NCI-H748 (cell line): ENCODE measurements at regions not wholly inside any gene's neighbourhood (a gene's known extent, or its start where the extent isn't known, plus 50 kb on each side); places are given as distances from the start of the nearest gene placed in this dataset.

Experiments used
- DNase-seq: peaks from one replicate; lab custom pipeline; 2025; ENCODE audit not compliant: unreplicated experiment; lab: John Stamatoyannopoulos, UW

DNA sequence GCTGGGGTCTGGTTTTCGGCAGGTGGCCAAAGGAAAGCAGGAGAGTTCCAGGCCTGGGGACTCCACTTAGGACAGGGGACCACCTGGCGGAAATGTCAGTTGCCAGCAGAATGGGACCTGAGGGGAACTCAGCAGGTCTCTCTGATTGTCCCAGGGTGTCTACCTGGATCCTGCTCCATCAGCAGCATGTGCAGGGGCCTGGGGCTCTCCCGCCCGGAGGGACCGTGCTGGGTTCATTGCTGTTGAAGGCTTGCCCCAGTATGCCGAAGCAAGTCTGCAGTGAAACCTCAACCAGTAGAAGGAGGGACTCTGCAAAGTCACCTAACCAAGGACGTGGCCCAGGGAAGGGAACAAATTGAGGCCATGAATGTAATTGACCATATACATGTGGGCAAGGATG is 506.5 kb upstream of the MKI67 start:
- DNase-seq, result no peak

DNA sequence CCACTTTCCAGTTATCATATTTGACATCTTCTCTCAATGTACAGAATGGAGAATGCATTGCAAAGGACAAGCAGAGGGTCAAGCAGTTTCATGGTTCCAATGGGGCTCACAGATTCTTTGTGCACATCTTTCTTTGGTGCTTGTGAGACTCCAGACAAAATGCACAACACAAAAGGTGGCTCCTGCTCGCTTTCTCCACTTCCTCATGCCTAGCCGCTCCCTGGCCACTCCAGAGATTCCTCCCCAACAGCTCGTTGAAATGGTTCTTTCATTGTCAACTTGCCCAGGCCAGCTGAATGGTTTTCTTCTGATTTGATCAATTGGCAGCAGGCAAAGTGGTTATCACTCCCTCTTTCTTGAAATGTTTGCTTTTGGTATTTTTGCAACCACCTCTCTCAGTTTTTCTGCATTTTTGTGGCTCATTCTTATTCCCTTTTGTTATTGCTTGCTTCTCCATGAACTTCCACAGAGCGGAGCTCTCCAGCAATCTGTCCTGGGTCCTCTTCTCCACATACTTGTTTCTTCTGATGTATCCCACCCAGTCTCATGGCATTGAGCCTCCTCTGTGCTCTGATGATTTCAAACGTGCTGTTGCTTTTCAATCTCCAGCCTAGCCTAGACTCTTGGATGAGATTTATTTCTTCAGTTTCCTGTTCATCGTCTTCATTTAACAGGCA is 507.8 kb upstream of the MKI67 start:
- peak; percentile 48 for DNase-seq

DNA sequence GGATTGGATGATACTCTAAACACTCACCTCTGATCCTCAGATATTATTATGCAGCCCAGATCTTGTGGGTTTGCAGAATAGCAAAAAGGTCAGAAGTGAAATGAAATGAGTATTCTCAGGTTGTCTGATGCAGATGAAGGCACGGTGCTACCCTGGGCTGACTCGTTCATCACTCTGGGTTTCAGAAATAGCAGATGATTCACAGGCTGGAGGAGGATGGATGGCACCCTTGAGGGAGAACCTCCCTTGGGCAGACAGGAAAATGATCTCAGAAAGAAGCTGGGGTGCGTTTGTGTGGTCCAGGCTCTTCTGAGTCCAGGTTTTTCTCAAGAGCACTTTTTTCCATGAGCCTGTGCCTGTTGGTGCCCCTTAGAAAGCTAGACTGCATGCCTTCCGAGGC is 515.8 kb upstream of the MKI67 start:
- no peak for DNase-seq

DNA sequence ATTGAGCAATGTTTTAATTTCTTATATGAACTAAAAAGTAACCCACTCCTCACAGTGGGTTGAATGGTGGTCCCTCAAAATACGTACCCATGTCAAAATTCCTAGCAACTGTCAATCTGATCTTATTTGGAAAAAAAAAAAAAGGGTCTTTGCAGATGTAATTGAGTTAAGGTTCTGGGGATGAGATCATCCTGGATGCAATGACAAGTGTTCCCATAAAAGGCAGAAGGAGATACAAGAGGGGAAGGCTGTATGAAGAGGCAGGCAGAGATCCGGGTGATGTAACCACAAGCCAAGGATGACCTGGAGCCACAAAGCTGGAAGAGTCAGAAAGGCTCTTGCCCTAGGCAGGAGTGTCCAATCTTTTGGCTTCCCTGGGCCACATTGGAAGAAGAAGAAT is 516.3 kb upstream of the MKI67 start:
- DNase-seq, result no peak

DNA sequence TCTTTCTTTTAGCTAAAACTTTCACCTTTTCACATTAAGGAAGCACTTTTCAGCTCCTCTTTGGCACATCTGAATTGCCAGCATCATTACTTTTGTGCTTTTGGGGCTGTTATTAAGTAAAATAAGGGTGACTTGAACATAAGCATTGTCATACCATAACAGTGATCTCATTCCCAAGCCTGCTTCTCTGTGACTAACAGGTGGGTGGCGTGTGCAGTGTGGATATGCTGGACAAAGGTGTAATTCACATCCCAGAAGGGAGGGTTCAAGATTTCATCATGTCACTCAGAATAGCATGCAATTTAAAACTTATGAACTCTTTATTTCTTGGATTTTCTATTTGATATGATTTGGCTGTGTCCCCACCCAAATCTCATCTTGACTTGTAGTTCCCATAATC is 517.4 kb upstream of the MKI67 start:
- DNase-seq, result no peak

DNA sequence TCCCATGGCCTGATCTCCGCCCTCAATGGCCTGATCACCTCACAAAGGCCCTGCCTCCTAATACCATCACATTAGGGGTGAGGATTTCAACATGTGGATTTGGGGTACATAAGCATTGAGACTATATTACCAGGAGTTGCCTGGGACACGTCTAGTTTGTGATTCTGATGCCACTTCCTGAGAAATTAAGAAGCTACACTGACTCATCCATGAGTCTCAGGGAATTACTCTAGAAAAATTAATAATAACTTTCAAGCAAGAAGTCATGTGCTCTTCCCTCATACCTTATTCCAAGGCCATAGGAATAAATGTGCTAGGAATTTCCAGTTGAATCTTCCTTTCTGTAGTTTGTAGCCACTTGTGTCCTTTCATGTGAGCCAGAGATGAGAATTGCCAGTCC is 519.3 kb upstream of the MKI67 start:
- DNase-seq, result no peak

DNA sequence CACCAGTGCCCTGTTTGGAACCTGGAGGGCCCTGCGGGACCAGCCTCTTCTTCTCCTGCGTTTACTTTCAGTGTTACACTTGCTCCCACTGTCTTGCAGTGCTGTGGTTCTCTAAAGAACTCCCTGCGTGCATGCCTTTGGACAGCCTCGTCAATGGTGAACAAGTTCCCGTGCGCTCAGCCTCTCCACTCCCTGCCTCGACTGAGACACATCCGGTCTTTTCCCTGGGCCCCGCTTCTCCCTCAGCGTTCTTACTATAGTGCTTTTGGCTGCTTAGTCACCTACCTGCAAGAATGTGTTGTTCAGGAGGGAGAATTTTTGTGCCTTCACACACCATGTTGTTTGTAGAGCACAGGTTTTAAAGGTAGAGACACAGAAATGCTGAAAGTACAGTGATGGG is 520.7 kb upstream of the MKI67 start:
- no peak for DNase-seq

DNA sequence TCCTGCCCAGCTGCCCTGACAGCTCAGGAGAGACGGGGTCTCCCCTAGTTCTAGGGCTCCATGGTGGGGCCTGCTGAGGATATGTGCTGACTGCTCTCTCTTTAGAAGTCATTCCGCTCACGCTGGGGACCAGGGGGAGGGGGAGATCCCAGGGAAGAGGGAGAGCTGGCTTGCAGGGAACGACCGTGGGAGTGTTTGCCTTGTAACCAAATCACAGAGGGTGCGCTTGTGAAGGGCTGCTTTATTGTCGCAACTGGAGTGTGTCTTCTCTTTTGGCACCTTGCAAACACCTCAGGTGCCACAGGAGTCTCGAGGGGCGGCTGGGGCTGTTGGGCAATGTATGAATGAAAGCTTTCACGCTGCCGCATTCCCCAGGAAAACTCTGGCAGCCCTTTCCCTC is 531.3 kb upstream of the MKI67 start:
- DNase-seq, result no peak

DNA sequence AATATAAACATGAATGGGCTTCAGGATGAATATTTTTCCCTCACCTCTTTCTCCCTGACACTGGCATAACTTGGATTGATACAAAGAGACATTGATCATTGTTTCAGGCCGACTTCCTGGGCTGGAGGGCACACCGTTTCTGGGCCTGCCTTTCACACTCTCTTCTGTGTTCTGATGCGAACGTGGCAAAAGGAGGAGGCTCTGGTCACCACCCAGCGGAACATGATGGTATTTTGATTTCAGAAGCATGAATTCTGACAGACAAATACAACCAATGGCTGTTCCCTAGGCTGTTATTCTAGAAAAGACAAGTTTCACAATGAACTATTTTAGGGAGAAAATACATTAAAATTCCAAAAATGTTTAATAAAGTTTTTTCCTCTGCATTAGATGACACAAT is 534.5 kb upstream of the MKI67 start:
- DNase-seq, result no peak

DNA sequence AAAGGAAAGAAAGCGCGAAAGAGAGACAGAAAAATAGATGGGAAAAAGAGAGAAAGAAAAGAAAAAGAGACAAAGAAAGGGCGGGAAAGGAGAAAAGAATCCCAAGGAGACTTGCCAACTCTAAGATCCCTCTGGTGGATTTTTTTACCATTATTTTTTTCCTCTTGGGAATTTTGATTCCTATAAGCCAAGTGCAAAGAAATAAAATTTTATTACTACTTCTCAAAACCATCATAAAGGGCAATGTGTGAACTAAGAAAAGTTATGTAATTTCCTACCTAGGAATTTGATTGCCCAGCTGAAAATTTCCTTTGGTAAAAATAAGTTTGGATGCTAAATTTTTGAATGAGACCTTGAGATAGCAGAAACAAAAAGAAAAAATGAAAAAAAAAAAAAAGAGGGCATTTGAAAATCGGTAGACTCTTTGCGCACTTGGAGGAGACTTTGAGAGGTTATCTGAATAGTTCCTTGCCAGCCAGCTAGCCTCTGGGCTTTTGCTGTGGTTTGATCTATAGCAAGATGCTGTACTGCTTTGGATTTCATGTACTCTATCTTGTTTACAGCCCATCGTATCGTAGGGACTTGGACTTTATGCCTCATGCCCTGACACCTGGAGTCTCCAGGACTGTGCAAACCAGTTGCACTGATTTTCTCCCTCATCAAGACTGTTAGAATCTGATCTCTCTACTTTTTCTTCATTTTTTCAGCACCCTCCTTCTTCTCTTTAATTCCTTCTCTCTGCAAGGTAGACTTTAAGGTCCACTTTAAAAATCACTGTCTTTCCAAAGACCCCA is 535.4 kb upstream of the MKI67 start:
- no peak for DNase-seq

DNA sequence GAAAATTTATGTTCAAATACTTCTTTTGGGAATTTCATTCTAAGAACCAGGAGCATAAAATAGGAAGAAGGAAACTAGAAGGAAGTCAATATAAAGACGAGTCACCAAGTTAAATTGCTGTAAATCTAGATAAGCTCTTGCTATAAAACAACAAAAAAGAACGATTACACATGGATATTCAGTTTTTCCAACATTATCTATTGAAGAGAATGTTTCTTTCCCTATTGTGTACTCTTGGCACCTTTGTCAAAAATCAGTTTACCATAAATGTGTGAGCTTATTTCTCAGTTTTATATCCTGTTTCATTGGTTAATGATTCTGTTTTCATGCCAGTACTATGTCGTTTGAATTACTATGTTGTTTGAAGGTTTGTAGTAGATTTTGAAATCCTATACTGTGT is 536.3 kb upstream of the MKI67 start:
- DNase-seq, result no peak

DNA sequence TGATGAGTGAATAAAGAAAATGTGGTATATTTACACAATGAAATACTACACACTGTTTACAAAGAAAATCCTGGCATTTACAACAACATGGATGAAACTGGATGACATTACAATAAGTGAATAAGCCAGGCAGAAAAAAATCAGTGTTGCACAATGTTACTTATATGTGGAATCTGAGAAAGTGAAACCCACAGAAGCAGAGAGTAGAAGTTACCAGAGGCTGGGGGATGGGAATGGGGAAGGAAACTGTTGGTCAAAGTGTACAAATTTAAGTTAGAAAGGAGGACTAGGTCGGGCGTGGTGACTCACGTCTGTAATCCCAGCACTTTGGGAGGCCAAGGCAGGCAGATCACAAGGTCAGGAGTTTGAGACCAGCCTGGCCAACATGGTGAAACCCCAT is 538.5 kb upstream of the MKI67 start:
- DNase-seq, result no peak

DNA sequence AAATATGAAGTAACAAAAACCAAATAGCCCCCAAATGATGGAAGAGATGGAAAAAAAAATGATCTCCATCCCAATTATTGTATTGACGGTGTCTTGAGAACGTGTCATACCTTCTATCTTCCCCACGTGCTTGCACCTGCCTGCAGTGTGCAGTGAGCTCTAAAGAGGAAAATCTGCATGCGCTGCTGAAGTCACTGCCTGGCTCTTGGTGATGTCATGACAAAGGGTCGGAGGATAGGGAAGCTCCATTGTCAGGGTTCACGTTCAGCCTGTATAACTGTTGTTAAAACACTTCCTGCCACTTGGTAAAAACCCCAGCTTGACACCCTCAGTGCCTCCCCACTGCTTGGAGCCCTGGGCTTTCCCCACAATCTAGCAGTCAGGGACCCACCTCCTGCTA is 549.2 kb upstream of the MKI67 start:
- no peak for DNase-seq

DNA sequence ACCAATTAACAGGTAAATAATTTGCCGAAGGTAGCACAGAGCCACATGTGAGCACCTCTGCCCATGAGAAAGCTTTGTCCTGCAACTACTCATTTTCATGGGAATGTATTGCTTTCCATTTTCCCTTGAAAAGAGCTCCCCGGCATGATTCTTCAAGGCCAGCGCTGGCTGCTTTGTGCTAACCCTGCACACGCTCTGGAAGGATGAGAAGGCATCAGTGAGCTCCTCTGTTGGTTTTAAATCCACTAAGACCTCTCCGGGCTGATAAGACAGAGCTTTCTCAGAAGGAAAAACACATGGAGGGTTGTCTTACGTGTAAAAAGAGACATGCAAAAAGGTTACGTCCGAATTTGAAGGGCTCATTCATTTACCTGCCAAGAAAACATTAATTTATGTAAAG is 553.9 kb upstream of the MKI67 start:
- DNase-seq, result no peak

DNA sequence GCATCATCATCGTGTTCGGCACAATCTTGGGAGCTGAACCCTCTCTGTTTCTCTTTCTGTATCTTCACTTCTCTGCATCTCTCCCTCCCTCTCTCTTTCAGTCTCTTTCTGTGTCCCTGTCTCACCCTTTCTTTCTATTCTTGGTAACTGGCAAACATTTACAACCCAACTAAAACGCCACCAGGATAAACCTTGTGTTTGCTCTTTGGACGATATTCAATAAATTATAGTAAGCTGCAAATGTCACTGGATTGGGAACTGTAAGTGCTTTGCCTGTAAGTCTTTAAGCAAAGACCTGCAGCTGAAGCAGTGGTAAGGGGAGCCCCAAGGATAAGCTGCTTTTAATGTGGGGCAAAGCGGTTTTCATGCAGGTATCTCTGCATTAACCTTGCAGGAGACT is 558.0 kb upstream of the MKI67 start:
- no peak for DNase-seq

DNA sequence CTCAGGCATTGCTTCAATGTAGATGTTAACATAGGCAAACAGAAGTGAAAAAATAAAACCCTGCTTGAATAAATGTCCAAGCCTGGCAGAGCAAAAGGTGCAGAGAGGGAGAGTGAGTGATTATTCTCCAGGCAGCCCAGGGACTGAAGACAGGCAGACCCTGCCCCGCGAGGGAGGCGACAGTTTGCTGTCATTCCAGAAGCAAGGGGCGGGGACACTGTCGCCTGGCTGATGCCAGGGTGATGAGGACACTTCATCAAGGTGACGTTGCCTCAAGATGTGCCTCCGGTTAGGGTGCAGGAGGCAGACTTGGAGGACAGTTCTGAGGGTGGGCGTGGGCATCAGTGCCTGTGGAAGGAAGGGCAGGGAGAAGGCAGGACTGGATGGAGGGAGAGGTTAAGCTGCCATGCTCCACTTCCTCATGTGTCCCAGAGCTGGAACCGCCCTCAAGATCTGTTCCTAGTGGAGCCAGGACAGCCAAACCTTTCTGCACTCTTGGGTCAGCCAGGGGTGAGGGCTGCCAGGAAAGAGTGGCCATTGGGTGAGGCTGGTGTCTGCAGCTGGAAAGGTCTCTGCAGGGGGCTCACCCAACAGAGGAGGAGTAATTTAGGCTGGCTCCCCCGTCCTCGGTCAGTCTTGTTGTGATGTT is 560.5 kb upstream of the MKI67 start:
- DNase-seq, result no peak

DNA sequence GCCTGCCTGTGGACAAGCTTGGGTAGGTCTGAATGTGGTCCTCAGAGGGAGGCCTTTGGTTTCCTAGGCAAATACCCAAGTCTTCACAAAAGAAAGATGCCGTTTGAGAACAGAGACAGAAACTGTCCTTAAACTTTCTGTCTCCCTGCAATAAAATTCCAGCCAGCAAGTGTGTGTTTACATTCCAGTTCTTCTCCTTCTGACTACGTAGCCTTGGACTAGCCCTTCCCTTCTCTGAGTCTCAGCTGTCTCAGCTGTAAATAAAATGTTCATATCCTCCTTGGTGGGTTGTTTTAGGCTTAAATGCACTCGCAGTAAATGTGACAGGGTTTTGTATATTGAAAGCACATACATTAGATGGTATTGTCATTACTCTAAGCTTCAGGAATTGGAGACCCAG is 561.2 kb upstream of the MKI67 start:
- no peak for DNase-seq

DNA sequence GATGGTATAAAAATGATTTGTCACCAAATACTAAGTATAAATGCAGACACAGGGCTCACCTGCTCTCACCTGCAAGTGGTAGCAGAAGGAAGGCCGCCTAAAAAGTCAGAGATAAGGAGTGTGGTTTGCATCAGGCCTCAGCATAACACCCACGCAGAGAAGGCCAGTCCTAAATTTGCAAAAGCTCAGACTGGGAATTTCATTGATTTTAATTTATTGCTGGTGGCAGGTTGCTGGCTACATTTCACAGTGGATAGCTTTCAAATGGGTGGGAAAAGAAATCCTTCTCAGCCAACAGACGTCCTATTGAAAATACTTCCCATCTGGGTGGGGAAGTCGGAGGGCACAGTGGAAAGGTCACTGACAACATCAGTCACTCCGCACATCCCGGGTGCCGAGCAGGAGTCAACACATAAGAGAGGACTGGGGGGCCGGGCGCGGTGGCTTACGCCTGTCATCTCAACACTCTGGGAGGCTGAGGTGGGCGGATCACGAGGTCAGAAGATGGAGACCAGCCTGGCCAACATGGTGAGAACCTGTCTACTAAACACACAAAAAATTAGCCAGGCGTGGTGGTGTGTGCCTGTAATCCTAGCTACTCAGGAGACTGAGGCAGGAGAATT is 561.8 kb upstream of the MKI67 start:
- DNase-seq, result no peak

DNA sequence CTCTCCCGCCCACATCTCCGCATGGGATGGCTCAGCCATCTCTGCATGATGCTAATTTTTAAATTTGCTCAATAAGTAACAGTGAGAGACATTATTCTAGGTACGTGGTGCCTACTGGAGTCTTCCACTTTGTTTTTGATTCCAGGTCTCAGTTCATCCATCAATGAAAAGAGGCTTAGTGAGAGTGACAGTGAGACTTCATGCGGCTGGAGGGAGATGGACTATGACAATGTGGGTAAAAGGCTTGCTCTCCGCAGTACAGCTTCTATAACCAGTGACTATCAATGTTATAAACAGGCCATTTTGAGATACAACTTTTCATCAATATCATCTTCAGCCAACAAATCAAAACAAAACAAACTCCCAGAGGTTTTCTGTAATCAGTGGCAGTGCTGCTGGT is 563.4 kb upstream of the MKI67 start:
- no peak for DNase-seq

DNA sequence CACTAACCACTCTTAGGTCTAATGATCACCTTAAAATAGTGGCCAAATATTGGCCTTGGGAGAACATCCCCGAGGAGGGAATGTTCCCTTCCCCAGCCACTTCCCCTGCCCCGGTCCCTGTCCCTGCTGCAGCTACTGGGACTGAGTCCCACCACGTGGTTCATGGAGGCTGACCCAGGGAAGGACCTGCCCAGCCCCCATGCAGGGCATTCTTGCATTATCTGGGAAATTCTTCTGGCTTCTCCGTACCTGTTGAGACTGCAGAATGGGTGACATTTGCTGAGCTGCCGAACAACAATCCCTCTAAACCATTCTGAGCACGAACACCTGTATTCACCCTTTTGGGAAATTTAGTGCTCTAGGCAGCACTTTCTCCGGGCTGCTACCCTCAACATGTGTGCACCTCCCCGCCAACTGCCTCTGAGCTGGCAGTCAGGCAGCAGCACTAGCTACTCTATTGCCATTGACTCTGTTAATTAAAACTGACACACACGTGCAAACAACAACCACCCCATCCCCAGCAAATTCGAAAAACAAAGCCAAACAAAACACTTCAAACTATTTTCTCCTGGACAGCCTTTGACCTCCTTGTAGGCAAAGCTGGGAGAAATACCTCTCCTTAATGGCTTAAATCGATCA is 567.4 kb upstream of the MKI67 start:
- no peak for DNase-seq

DNA sequence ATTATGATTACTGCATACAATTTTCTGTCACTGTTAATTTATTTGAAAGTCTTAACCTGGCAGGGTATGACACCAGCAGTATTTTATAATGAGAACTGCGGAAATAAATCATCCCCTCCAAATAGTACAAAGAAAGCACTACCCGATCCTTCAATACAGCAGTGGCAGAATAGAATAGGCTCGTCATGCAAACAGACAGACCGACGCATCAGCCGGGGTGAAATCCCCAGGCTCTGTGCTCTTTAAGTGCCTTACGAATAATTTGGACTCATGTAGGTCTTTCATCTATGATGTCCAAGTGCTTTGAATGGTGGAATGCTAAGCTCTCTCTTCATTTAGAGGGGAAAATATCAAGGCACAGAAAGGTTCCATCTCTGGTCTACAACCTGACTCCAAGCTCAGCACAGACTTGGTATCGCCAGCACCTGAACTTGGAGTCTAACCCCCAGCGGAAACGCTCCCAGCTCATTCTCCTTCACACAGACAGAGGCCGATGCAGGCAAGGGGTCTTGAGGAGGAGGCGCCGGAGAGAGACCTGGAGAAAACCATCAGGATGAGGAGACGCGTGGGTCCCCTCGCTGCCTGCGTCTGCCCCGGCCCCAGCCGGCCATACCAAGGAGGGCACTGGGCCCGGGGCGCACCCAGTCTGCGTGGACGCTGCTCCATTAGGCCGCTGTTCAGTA is 568.1 kb upstream of the MKI67 start:
- DNase-seq, result no peak
